ENCODE measurements at regions not wholly inside any gene's neighbourhood (a gene's known extent, or its start where the extent isn't known, plus 50 kb on each side); places are given as distances from the start of the nearest gene placed in this dataset.

- no peak for DNase-seq
Measured at GRCh38 chr11:122343210-122343609, 227.2 kb upstream of the BLID start.

- no peak for DNase-seq
Measured at GRCh38 chr11:122342089-122342744, 226.2 kb upstream of the BLID start.

GRCh38 chr11:122341477-122341876 is 225.5 kb upstream of the BLID start:
- no peak for DNase-seq

- no peak for DNase-seq
Measured at GRCh38 chr11:122340607-122341290, 224.7 kb upstream of the BLID start.

- no peak for DNase-seq
Measured at GRCh38 chr11:122339436-122340060, 223.5 kb upstream of the BLID start.

- no peak for DNase-seq
Measured at GRCh38 chr11:122337704-122338103, 221.7 kb upstream of the BLID start.

GRCh38 chr11:122337241-122337640 is 221.2 kb upstream of the BLID start:
- DNase-seq = no peak

- DNase-seq = no peak
Measured at GRCh38 chr11:122336706-122337105, 220.7 kb upstream of the BLID start.

GRCh38 chr11:122334546-122335339 is 218.7 kb upstream of the BLID start:
- DNase-seq = no peak

GRCh38 chr11:122333467-122333866 is 217.5 kb upstream of the BLID start:
- no peak for DNase-seq

GRCh38 chr11:122331079-122331478 is 215.1 kb upstream of the BLID start:
- no peak for DNase-seq

GRCh38 chr11:122330279-122330965 is 214.4 kb upstream of the BLID start:
- DNase-seq = no peak

- DNase-seq = no peak
Measured at GRCh38 chr11:122327528-122327927, 211.5 kb upstream of the BLID start.

GRCh38 chr11:122323754-122324421 is 207.9 kb upstream of the BLID start:
- DNase-seq = no peak

GRCh38 chr11:122322329-122322728 is 206.3 kb upstream of the BLID start:
- no peak for DNase-seq

- no peak for DNase-seq
Measured at GRCh38 chr11:122320671-122321070, 204.7 kb upstream of the BLID start.

GRCh38 chr11:122319691-122320620 is 203.9 kb upstream of the BLID start:
- DNase-seq = no peak

GRCh38 chr11:122319085-122319484 is 203.1 kb upstream of the BLID start:
- no peak for DNase-seq

GRCh38 chr11:122317305-122317704 is 201.3 kb upstream of the BLID start:
- DNase-seq = no peak

- no peak for DNase-seq
Measured at GRCh38 chr11:122313581-122313980, 197.6 kb upstream of the BLID start.

GRCh38 chr11:122311216-122311755 is 195.3 kb upstream of the BLID start:
- no peak for DNase-seq

Data from activated CD4-positive, alpha-beta T cell treated with anti-CD3 and anti-CD28 coated beads, Interleukin-2, amount 50 U/mL, for 48 hours (primary cell).